GM12878 (cell line): ENCODE measurements at regions not wholly inside any gene's neighbourhood (a gene's known extent, or its start where the extent isn't known, plus 50 kb on each side); places are given as distances from the start of the nearest gene placed in this dataset.

Experiments
- ATAC-seq: fragments of 200-7000 bp; cut with Tn5 transposase; 3 replicates; pipeline ENCODE4 v1.9.1; 2020; ENCODE audit warnings: mild to moderate bottlenecking, moderate library complexity
- BruUV-seq: library from RNA; stranded (reverse); fragments of 400-500 nt; replicated peaks from 2 replicates; lab custom pipeline; 2021; lab: Mats Ljungman, UMichigan
- CTCF ChIA-PET: fragments of 300-600 bp; sonication (Branson Sonifier 250); formaldehyde crosslinking; extraction: SDS; loops from one replicate; lab custom pipeline; 2021; ENCODE audit warnings: inconsistent platforms; lab: Yijun Ruan, JAX
- POLR2A ChIA-PET: fragments of 350-600 bp; formaldehyde crosslinking; extraction: SDS; loops from one replicate; lab custom pipeline; 2021; ENCODE audit warnings: inconsistent platforms; lab: Charles Lee
- RAD21 ChIA-PET: fragments of 300-600 bp; sonication (Branson Sonifier 250); formaldehyde crosslinking; loops from one replicate; lab custom pipeline; 2023; ENCODE audit warnings: antibody characterized with exemption; ENCODE audit not compliant: unreplicated experiment; lab: Charles Lee
- SMC1A ChIA-PET: fragments of 300-600 bp; sonication (Branson Sonifier 250); formaldehyde crosslinking; loops from one replicate; lab custom pipeline; 2023; ENCODE audit not compliant: unreplicated experiment, uncharacterized antibody; lab: Charles Lee
- DNase-seq: peaks from one replicate; pipeline ENCODE4 v3.0.0-alpha.2; 2011; ENCODE audit warnings: low read depth, low spot score
- FAIRE-seq: peaks from 3 replicates; lab custom pipeline; 2011; peaks lifted over from hg19 to GRCh38; lab: Jason Lieb, UNC
- H2AFZ ChIP-seq: 2 replicates; pipeline ENCODE4 v1.6.0; 2011; ENCODE audit warnings: low read depth, low read length, control low read depth; ENCODE audit not compliant: control insufficient read depth
- H3K27ac ChIP-seq: 2 replicates; pipeline ENCODE4 v1.5.1; 2011; ENCODE audit warnings: control low read depth; ENCODE audit not compliant: control insufficient read depth, insufficient read depth
- H3K27me3 ChIP-seq, 2 experiments: replicated peaks in 1 of 2; 2 replicates each; pipeline versions ENCODE4 v1.6.0 to v1.6.1; 2011; ENCODE audit warnings: low read length in 1 of 2; ENCODE audit not compliant: control insufficient read depth in 2 of 2, insufficient read depth in 2 of 2
- H3K36me3 ChIP-seq, 2 experiments: 2 replicates each; pipeline ENCODE4 v1.5.1; 2011; ENCODE audit warnings: low read length in 1 of 2; ENCODE audit not compliant: control insufficient read depth in 2 of 2, insufficient read depth in 2 of 2
- H3K4me1 ChIP-seq: 2 replicates; pipeline ENCODE4 v1.6.1; 2011; ENCODE audit warnings: mild to moderate bottlenecking, low read length, moderate library complexity, mixed read lengths; ENCODE audit not compliant: control insufficient read depth, insufficient read depth
- H3K4me2 ChIP-seq: 2 replicates; pipeline ENCODE4 v1.6.0; 2011; ENCODE audit warnings: control low read depth; ENCODE audit not compliant: control insufficient read depth, insufficient read depth
- H3K4me3 ChIP-seq: fragments of 200-600 bp; sonication (generic); 2 replicates; pipeline ENCODE4 v1.5.1; 2016
- H3K79me2 ChIP-seq: 2 replicates; pipeline ENCODE4 v1.6.0; 2011; ENCODE audit warnings: low read length; ENCODE audit not compliant: control insufficient read depth, insufficient read depth
- H3K9ac ChIP-seq: 2 replicates; pipeline ENCODE4 v1.8.0; 2011; ENCODE audit warnings: low read length, control low read depth, mixed read lengths; ENCODE audit not compliant: control insufficient read depth, insufficient read depth
- H3K9me3 ChIP-seq: replicated peaks from 3 replicates; pipeline ENCODE4 v1.5.1; 2011; ENCODE audit warnings: mild to moderate bottlenecking, low read length; ENCODE audit not compliant: control insufficient read depth, insufficient read depth
- H4K20me1 ChIP-seq: 2 replicates; pipeline ENCODE4 v1.6.0; 2011; ENCODE audit not compliant: control insufficient read depth, insufficient read depth
- ATF7 ChIP-seq: fragments of 450-650 bp; IDR thresholded peaks from 2 replicates; pipeline ENCODE4 v1.6.1; 2016; ENCODE audit warnings: low read depth, mild to moderate bottlenecking
- BACH1 ChIP-seq: fragments of 450-650 bp; IDR thresholded peaks from 2 replicates; pipeline ENCODE4 v1.6.1; 2017; ENCODE audit warnings: mild to moderate bottlenecking, borderline replicate concordance
- CBFB ChIP-seq: IDR thresholded peaks from 2 replicates; pipeline ENCODE4 v1.6.1; 2016; ENCODE audit warnings: antibody characterized with exemption, low read depth
- CHD1 ChIP-seq: IDR thresholded peaks from 2 replicates; pipeline ENCODE4 v1.6.1; 2012; ENCODE audit warnings: low read depth, low read length, improper control_type of control experiment
- CHD2 ChIP-seq: IDR thresholded peaks from 2 replicates; pipeline ENCODE4 v1.6.1; 2011; ENCODE audit warnings: low read depth, low read length, improper control_type of control experiment, borderline replicate concordance
- CREB1 ChIP-seq: IDR thresholded peaks from 2 replicates; pipeline ENCODE4 v1.6.1; 2012; ENCODE audit warnings: low read depth, mild to moderate bottlenecking, inconsistent platforms
- EED ChIP-seq: sonication (generic); IDR thresholded peaks from 2 replicates; pipeline ENCODE4 v1.6.1; 2016; ENCODE audit warnings: antibody characterized with exemption, low read depth
- EP300 ChIP-seq, 2 experiments: fragments of 150-350 bp in 1 of 2; IDR thresholded peaks; 2 replicates each; pipeline ENCODE4 v1.6.1; 2011 to 2012; ENCODE audit warnings: low read depth in 2 of 2, low read length in 2 of 2, borderline replicate concordance in 1 of 2, improper control_type of control experiment in 1 of 2, inconsistent platforms in 1 of 2; ENCODE audit not compliant: control insufficient read depth in 1 of 2
- ETV6 ChIP-seq, 2 experiments: fragments of 450-650 bp in 1 of 2; IDR thresholded peaks in 1 of 2; conservative IDR thresholded peaks in 1 of 2; 2 replicates each; pipeline ENCODE4 v1.6.1; 2014; ENCODE audit warnings: antibody characterized with exemption in 1 of 2, borderline replicate concordance in 1 of 2, low read depth in 1 of 2, mild to moderate bottlenecking in 1 of 2, moderate library complexity in 1 of 2
- FOXK2 ChIP-seq: fragments of 450-650 bp; IDR thresholded peaks from 2 replicates; pipeline ENCODE4 v1.6.1; 2017; ENCODE audit warnings: mild to moderate bottlenecking, moderate library complexity
- GABPA ChIP-seq: IDR thresholded peaks from 2 replicates; pipeline ENCODE4 v1.6.1; 2014; ENCODE audit warnings: antibody characterized with exemption, low read depth, mild to moderate bottlenecking, inconsistent platforms
- MEF2A ChIP-seq: IDR thresholded peaks from 2 replicates; pipeline ENCODE4 v1.6.1; 2011; ENCODE audit warnings: low read depth, mild to moderate bottlenecking, low read length, moderate library complexity; ENCODE audit not compliant: insufficient read depth
- NFIC ChIP-seq: IDR thresholded peaks from 2 replicates; pipeline ENCODE4 v1.6.1; 2012; ENCODE audit warnings: low read depth, mild to moderate bottlenecking, inconsistent platforms, low read length, moderate library complexity
- POLR2AphosphoS2 ChIP-seq: IDR thresholded peaks from 2 replicates; pipeline ENCODE4 v1.6.1; 2011; ENCODE audit warnings: low read depth, mild to moderate bottlenecking, low read length, improper control_type of control experiment, moderate library complexity
- SP1 ChIP-seq: IDR thresholded peaks from one replicate; pipeline ENCODE4 v1.6.1; 2011; ENCODE audit warnings: low read depth, low read length
- TARDBP ChIP-seq: IDR thresholded peaks from 2 replicates; pipeline ENCODE4 v1.6.1; 2016; ENCODE audit warnings: borderline replicate concordance
- ZNF217 ChIP-seq: fragments of 450-650 bp; IDR thresholded peaks from 2 replicates; pipeline ENCODE4 v1.6.1; 2017; ENCODE audit warnings: antibody characterized with exemption, mild to moderate bottlenecking
- WGBS: methylation state at CpG from one replicate; pipeline ENCODE4 v1.1.6; 2016; ENCODE audit warnings: low lambda C conversion rate; ENCODE audit not compliant: insufficient replicate concordance, insufficient coverage; ENCODE audit errors: missing lambda C conversion rate; 5-methylcytosine and 5-hydroxymethylcytosine counted together
- in situ Hi-C: fragments of 300-500 bp; cut with MboI; formaldehyde crosslinking; loops from 9 replicates; pipeline ENCODE4 v1.14.3; 2018; ENCODE audit warnings: mixed read lengths
- intact Hi-C: fragments of 100-400 bp; cut with micrococcal nuclease; formaldehyde crosslinking; loops from one replicate; pipeline ENCODE4 v1.14.2; 2022; ENCODE audit not compliant: unreplicated experiment
- TF ChIP-seq, protein P1 (sequence below): IDR thresholded peaks from 2 replicates; pipeline ENCODE4 v1.6.1; 2011; ENCODE audit warnings: borderline replicate concordance, low read depth, mild to moderate bottlenecking, moderate library complexity, mixed read lengths, low read length; ENCODE audit not compliant: insufficient read depth; ENCODE audit errors: extremely low read length
- TF ChIP-seq, protein P2 (sequence below): fragments of 450-650 bp; IDR thresholded peaks from 2 replicates; pipeline ENCODE4 v1.6.1; 2017; ENCODE audit warnings: mild to moderate bottlenecking, low read depth, inconsistent platforms; ENCODE audit not compliant: poor library complexity, severe bottlenecking

DNA sequence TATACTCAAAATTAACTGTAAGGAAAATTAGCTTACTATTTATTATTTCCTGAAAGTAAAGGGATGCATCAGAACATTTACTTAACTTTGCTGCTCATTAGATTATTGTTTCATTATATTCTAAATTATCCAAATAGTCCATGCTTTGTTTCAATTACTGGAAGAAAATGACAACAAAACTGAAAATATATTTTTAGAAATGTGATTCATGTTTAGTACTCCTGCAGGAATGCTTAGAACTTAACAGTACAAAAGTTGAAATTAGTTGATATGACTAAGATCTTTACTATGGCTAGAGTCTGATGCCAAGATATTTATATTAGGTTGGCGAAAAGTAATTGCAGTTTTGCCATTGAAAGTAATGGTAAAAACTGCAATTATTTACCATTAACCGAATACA, 660.5 kb upstream of the PABPC4L start:
- FAIRE-seq = no peak
- no peaks in the 10 kb centered on the region for H3K36me3 ChIP-seq
- H3K27me3 ChIP-seq = no peaks in the 10 kb centered on the region
- CTCF ChIA-PET = no interaction called here
- H3K9me3 ChIP-seq = no peaks in the 10 kb centered on the region
- POLR2A ChIA-PET = no interaction called here
- H3K4me2 ChIP-seq = no peak overlapping the region
- 24% methylated on average over 2 of the region's 2 CpGs for WGBS
- no TSS peak for BruUV-seq
- in situ Hi-C loops (no loop called here), intact Hi-C loops (no loop called here)
- DNase-seq = no peak
- SMC1A ChIA-PET = no interaction called here
- no peaks in the 10 kb centered on the region for H4K20me1 ChIP-seq
- H3K79me2 ChIP-seq = no peaks in the 10 kb centered on the region
- no peak overlapping the region for H3K27ac ChIP-seq
- H3K4me3 ChIP-seq = no peak overlapping the region
- H3K9ac ChIP-seq = no peak overlapping the region
- RAD21 ChIA-PET = no interaction called here
- TF ChIP-seq ATF7 (no peak), CREB1 (no peak), GABPA (no peak), EED (no peak), TARDBP (no peak), CHD2 (no peak), POLR2AphosphoS2 (no peak), SP1 (no peak), ETV6 (conservative IDR thresholded peaks at IDR 0.05 in 1 of 2, IDR thresholded peaks at IDR 0.05 in 1 of 2; ENCODE audit: borderline replicate concordance in 1 of 2, low read depth in 1 of 2) (no peak), MEF2A (no peak), EP300 (IDR thresholded peaks at IDR 0.05; ENCODE audit: borderline replicate concordance in 1 of 2, control insufficient read depth in 1 of 2, low read depth in 2 of 2, low read length in 2 of 2) (no peak), NFIC (no peak), BACH1 (no peak), CBFB (no peak), ZNF217 (no peak), CHD1 (no peak), FOXK2 (no peak)
- TF ChIP-seq, protein P1, sequence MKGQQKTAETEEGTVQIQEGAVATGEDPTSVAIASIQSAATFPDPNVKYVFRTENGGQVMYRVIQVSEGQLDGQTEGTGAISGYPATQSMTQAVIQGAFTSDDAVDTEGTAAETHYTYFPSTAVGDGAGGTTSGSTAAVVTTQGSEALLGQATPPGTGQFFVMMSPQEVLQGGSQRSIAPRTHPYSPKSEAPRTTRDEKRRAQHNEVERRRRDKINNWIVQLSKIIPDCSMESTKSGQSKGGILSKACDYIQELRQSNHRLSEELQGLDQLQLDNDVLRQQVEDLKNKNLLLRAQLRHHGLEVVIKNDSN = no peak
- TF ChIP-seq, protein P2, sequence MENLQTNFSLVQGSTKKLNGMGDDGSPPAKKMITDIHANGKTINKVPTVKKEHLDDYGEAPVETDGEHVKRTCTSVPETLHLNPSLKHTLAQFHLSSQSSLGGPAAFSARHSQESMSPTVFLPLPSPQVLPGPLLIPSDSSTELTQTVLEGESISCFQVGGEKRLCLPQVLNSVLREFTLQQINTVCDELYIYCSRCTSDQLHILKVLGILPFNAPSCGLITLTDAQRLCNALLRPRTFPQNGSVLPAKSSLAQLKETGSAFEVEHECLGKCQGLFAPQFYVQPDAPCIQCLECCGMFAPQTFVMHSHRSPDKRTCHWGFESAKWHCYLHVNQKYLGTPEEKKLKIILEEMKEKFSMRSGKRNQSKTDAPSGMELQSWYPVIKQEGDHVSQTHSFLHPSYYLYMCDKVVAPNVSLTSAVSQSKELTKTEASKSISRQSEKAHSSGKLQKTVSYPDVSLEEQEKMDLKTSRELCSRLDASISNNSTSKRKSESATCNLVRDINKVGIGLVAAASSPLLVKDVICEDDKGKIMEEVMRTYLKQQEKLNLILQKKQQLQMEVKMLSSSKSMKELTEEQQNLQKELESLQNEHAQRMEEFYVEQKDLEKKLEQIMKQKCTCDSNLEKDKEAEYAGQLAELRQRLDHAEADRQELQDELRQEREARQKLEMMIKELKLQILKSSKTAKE = no peak
- H3K4me1 ChIP-seq = no peaks in the 10 kb centered on the region
- no peak for ATAC-seq
- no peak overlapping the region for H2AFZ ChIP-seq
